Stimulated activated naive CD8-positive, alpha-beta T cell treated with anti-CD3 and anti-CD28 coated beads, Interleukin-15, amount 100 ng/mL, for 72 hours (primary cell): ENCODE measurements at regions not wholly inside any gene's neighbourhood (a gene's known extent, or its start where the extent isn't known, plus 50 kb on each side); places are given as distances from the start of the nearest gene placed in this dataset.
"Not testable (repeated sequence)": the region's sequence is repeated elsewhere in the genome, so short reads cannot be mapped to it uniquely, and the experiment has no call there.

ENCODE experiments used
- ATAC-seq: fragments of 150-1000 bp; cut with Tn5 transposase; 2 replicates; pipeline ENCODE4 v1.10.0; 2021; ENCODE audit warnings: mild to moderate bottlenecking, moderate library complexity
- DNase-seq, 2 donors: peaks; one replicate each; pipeline ENCODE4 v3.0.0; 2021 to 2022
- H3K27ac Mint-ChIP-seq, 2 donors: one replicate each; pipeline ENCODE4 v1.8.0; 2022; ENCODE audit warnings: mild to moderate bottlenecking in 2 of 2, mixed read lengths in 2 of 2, moderate library complexity in 2 of 2
- H3K27me3 Mint-ChIP-seq: one replicate; pipeline ENCODE4 v1.8.0; 2022; ENCODE audit warnings: mixed read lengths
- H3K4me1 Mint-ChIP-seq: one replicate; pipeline ENCODE4 v1.8.0; 2022; ENCODE audit warnings: mild to moderate bottlenecking, mixed read lengths
- H3K4me3 Mint-ChIP-seq, 2 donors: one replicate each; pipeline ENCODE4 v1.8.0; 2022; ENCODE audit warnings: mild to moderate bottlenecking in 2 of 2, mixed read lengths in 2 of 2, moderate library complexity in 1 of 2
- H3K9me3 Mint-ChIP-seq, 2 donors: one replicate each; pipeline ENCODE4 v1.8.0; 2022; ENCODE audit warnings: mixed read lengths in 2 of 2

DNA sequence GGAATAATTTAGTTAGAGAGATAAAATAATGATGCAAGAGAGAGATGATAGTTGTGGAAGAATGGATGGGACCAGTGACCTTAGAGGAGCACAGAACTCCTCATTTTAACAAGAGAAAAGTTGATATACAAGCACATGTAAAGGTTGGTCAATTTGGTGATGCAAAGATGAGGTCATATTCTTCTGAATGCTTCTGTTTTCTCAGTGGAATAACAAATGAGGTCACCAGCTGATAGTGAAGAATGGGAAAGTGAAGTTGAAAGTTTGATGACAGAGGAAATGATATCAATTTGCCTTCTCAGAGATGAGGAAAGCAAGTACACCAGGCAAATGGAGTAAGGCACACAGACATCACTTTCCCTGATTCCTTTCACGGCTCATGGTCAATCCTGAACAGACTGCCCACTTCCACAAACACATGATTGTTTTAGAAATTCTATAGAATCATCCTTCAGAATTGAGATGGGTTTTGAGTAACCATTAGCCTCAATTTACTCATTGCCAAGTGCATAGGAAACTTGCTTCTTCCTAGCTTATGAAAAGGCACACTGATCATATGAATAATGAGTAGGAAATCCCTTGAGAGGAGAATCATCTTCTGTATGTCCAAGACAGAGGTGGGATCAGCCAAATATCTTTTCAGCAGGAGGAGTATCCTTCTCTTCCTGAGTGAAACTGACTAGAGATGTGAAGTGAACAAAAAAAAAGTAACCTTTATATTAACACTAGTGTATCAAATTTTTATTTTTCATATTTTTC is 82.4 kb upstream of the TCF21 start:
- H3K27ac Mint-ChIP-seq = no peak overlapping the region
- H3K9me3 Mint-ChIP-seq = no peaks in the 10 kb centered on the region
- H3K4me1 Mint-ChIP-seq = no peaks in the 10 kb centered on the region
- peaks cover 49% of the 10 kb centered on the region for H3K27me3 Mint-ChIP-seq
- ATAC-seq = no peak
- no peak overlapping the region for H3K4me3 Mint-ChIP-seq
- DNase-seq = no peak

DNA sequence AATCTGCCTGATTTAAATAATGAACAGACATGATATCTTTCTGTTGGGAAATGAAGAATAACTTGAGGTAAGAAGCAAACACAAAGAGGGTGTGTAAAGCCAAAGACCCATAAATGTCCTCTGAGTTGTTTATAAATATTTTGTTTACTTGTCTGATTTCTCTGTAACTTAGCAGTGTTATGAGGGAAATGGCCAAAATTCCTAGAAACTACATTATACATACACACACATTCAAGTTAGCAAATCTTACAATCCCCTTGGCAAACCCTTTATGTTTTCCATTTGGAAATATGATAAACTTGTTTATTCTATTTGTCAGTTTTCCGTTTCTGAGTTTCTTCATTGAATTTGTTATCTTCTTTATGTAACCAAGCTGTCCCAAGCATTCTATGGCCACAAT is 81.4 kb upstream of the TCF21 start:
- H3K27me3 Mint-ChIP-seq = peaks cover 49% of the 10 kb centered on the region
- H3K27ac Mint-ChIP-seq = no peak overlapping the region
- DNase-seq (no peak), ATAC-seq (no peak)
- H3K4me3 Mint-ChIP-seq = no peak overlapping the region
- no peaks in the 10 kb centered on the region for H3K9me3 Mint-ChIP-seq
- H3K4me1 Mint-ChIP-seq = no peaks in the 10 kb centered on the region

GRCh38 chr6:133809406-133809805 is 79.5 kb upstream of the TCF21 start:
- DNase-seq (no peak), ATAC-seq (no peak)
- Mint-ChIP-seq H3K4me1 (no peaks in the 10 kb centered on the region), H3K9me3 (no peaks in the 10 kb centered on the region), H3K27ac (no peak overlapping the region), H3K4me3 (no peak overlapping the region), H3K27me3 (peaks cover 46% of the 10 kb centered on the region)

DNA sequence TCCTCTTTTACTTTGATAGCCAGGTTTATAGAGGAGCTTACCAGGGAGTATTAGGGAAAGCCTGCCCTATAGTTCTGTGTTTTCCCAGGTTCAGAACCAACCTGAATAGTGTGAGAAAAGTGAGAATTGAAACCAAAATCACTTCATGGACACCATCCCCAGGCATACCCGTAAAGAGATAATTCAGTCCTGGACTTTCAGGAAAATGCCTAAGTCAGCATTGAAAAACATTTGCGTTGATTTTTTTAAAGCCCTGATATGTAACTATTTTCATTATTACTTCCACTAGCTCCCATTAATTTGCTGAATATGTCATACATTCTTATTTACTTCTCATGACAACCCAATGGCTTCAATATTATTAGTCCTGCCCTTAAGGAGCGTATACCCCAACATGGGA is 77.4 kb upstream of the TCF21 start:
- Mint-ChIP-seq H3K27me3 (peaks cover 48% of the 10 kb centered on the region), H3K9me3 (peaks cover 7 to 10% of the 10 kb centered on the region in 2 donors), H3K27ac (no peak overlapping the region), H3K4me1 (peaks cover 12% of the 10 kb centered on the region), H3K4me3 (no peak overlapping the region)
- ATAC-seq (no peak), DNase-seq (no peak)

DNA sequence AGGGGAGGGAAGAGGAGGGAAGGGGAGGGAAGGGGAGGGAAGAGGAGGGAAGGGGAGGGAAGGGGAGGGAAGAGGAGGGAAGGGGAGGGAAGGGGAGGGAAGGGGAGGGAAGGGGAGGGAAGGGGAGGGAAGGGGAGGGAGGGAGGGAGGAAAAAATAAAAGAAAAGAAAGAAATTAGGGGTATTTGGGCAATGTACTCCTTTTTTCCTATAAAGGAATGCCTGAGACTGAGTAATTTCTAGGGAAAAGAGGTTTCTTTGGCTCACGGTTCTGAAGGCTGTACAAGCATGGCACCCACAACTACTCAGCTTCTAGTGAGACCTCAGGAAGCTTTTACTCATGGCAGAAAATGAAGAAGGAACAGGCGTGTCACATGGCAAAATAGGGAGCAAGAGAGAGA is 76.5 kb upstream of the TCF21 start:
- peaks cover 49% of the 10 kb centered on the region for H3K27me3 Mint-ChIP-seq
- not testable (repeated sequence) for DNase-seq

DNA sequence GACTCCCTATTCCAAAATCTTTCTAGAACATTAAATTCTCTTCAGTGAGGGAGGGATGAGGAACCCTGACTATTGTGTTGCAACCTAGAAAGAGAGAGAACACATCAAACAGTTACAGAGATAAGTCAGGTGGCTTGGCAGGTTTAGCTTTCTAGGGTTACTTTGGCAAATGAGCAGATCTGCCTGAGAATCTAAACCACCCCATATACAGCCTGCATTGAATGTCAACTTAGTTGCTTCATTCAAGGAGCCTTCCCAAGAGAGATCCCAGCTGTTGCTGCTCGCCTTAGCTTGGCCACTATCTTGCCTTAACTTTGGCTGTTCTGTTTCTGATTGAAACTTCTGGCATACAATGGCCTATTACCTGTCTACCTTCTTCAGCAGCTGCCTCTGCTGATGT is 74.7 kb upstream of the TCF21 start:
- Mint-ChIP-seq H3K27ac (no peak overlapping the region), H3K4me3 (no peak overlapping the region), H3K27me3 (peaks cover 45% of the 10 kb centered on the region), H3K4me1 (peaks cover 12% of the 10 kb centered on the region), H3K9me3 (peaks cover 7 to 10% of the 10 kb centered on the region in 2 donors)
- DNase-seq (no peak), ATAC-seq (no peak)

More for the DNA sequence above, 76.5 kb upstream of the TCF21 start:
- H3K27ac Mint-ChIP-seq, H3K4me3 Mint-ChIP-seq, ATAC-seq: not testable (repeated sequence)
- Mint-ChIP-seq H3K9me3 (peaks cover 7 to 10% of the 10 kb centered on the region in 2 donors), H3K4me1 (peaks cover 12% of the 10 kb centered on the region)

GRCh38 chr6:133814797-133815196 is 74.1 kb upstream of the TCF21 start:
- H3K27me3 Mint-ChIP-seq = peaks cover 44% of the 10 kb centered on the region
- peaks cover 12% of the 10 kb centered on the region for H3K4me1 Mint-ChIP-seq
- peaks cover 7 to 10% of the 10 kb centered on the region in 2 donors for H3K9me3 Mint-ChIP-seq
- DNase-seq = peak in 1 of 2 donors; percentile 11
- H3K27ac Mint-ChIP-seq = no peak overlapping the region
- ATAC-seq = peak; percentile 74
- no peak overlapping the region for H3K4me3 Mint-ChIP-seq

DNA sequence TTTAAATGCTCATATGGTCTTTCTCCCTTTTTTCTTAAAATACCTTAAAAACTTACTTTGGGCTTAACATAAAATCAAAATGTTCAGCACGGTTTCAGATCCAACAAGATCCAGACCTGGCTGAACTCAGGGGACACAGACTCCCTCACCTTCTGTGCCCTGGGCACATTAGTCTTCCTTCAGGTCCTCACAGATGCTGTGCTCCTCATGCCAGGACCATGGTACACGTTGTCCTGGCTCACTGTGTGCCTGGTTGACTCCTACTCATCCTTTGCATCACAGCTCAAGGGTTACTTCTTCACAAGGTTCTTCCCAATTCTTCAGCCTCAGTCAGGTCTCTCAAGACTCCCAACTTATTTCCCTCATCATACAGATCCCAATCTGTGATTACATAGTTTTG is 73.6 kb upstream of the TCF21 start:
- peaks cover 12% of the 10 kb centered on the region for H3K4me1 Mint-ChIP-seq
- no peak overlapping the region for H3K27ac Mint-ChIP-seq
- no peak overlapping the region for H3K4me3 Mint-ChIP-seq
- DNase-seq (no peak), ATAC-seq (no peak)
- peaks cover 7 to 10% of the 10 kb centered on the region in 2 donors for H3K9me3 Mint-ChIP-seq
- peaks cover 39% of the 10 kb centered on the region for H3K27me3 Mint-ChIP-seq

DNA sequence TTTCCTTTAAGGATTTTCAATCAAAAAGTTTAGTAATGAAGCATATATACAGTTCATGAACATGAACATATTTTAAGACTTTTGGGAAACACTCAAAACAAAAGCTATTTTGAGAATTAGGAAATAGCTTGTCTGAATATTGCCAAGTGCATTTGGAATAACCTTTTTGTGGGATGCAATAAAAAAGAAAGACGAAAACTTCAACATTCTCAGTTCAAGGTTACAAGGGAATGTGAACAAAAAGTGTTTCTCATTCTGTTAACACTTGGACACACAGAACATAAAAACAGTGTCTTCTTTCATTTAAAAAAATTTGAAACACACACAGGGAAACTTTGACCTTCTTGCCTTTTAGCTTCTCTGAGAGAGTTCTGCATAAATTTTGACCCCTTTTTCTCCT is 72.7 kb upstream of the TCF21 start:
- H3K4me1 Mint-ChIP-seq = peaks cover 12% of the 10 kb centered on the region
- no peak overlapping the region for H3K27ac Mint-ChIP-seq
- peaks cover 7 to 10% of the 10 kb centered on the region in 2 donors for H3K9me3 Mint-ChIP-seq
- no peak for ATAC-seq
- H3K4me3 Mint-ChIP-seq = no peak overlapping the region
- H3K27me3 Mint-ChIP-seq = peaks cover 36% of the 10 kb centered on the region
- DNase-seq = no peak

- peaks cover 24% of the 10 kb centered on the region for H3K27me3 Mint-ChIP-seq
- peaks cover 7 to 10% of the 10 kb centered on the region in 2 donors for H3K9me3 Mint-ChIP-seq
- H3K27ac Mint-ChIP-seq = no peak overlapping the region
- no peak for ATAC-seq
- H3K4me3 Mint-ChIP-seq = no peak overlapping the region
- peak; percentile 34 to 41 for DNase-seq
- H3K4me1 Mint-ChIP-seq = peaks cover 12% of the 10 kb centered on the region
Observed at GRCh38 chr6:133817460-133818047, 71.4 kb upstream of the TCF21 start.

DNA sequence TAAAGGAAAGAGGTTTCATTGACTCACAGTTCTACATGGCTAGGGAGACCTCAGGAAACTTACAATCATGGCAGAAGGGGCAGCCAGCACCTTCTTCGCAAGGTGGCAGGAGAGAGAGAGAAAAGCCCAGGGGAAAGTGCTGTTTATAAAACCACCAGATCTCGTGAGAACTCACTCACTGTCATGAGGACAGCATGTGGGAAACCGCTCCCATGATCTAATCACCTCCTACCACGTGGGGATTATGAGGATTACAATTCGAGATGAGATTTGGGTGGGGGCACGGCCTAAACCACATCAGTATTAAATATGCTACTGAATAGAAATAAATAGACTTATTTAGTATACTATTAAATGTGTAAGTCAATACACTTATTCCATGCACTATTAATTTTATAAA is 70.6 kb upstream of the TCF21 start:
- no peak overlapping the region for H3K4me3 Mint-ChIP-seq
- ATAC-seq = no peak
- peaks cover 7 to 10% of the 10 kb centered on the region in 2 donors for H3K9me3 Mint-ChIP-seq
- H3K4me1 Mint-ChIP-seq = peaks cover 12% of the 10 kb centered on the region
- H3K27me3 Mint-ChIP-seq = peaks cover 24% of the 10 kb centered on the region
- H3K27ac Mint-ChIP-seq = no peak overlapping the region
- DNase-seq = no peak

DNA sequence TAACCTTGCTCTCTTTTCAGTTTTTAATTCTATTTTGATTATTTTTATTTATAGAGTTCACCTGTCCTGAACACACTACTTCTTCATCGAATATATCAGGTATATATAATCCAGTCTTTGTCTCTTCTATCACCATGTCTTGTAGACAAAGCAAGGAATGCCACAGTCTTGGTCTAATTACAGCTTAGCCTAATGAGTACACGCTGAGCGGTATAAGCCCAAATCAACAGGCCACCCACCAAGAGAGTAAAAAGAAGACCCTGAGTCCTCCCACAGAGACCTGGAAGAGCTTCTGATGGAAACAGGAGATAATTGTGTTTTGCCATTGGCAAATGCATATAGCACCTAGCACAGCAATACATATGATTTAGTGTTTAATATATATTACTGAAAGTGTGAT is 68.7 kb upstream of the TCF21 start:
- ATAC-seq (no peak), DNase-seq (no peak)
- Mint-ChIP-seq H3K9me3 (peaks cover 4 to 6% of the 10 kb centered on the region in 2 donors), H3K27ac (no peak overlapping the region), H3K27me3 (peaks cover 21% of the 10 kb centered on the region), H3K4me3 (no peak overlapping the region), H3K4me1 (peaks cover 4% of the 10 kb centered on the region)

DNA sequence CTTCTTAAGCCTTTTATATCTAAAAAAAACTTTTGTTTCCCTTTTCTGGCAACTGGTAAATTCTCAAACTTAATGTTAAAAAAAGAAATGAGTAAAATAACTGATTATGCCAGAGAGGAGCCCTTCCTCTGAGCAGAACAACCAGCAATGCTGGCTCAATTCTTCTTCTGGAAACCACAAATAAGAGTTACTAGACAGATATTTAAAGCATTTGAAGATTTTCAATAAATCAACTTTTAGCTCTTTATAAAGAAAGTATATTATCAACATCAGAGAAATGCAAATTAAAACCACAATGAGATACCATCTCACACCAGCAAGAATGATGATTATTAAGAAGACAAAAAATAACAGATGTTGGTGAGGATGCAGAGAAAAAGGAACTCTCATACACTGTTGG is 61.1 kb upstream of the TCF21 start:
- peaks cover 24% of the 10 kb centered on the region for H3K27me3 Mint-ChIP-seq
- DNase-seq (no peak), ATAC-seq (no peak)
- H3K27ac Mint-ChIP-seq = no peak overlapping the region
- peaks cover 0 to 7% of the 10 kb centered on the region in 2 donors for H3K9me3 Mint-ChIP-seq
- H3K4me3 Mint-ChIP-seq = no peak overlapping the region
- H3K4me1 Mint-ChIP-seq = no peaks in the 10 kb centered on the region

DNA sequence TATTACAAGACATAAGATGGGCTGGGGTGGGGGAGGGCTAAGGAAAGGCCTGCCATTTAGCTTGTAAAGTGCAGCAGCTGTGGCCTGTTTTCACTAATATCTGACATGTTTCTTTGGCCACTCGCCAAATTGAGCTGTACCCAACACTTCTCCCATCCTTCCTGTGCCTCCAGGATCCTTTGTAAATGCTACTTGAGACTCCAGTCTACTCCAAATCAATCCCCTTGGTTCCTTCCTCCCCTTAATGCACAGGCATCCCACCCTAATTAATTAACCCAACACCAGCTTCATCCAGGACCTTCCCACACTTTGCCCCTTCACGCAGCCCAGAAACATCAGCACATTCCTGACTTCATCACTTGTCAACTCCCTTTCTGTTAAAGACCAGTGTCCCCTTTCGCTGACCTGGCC is 55.0 kb upstream of the TCF21 start:
- ATAC-seq = no peak
- Mint-ChIP-seq H3K4me1 (peaks cover 10% of the 10 kb centered on the region), H3K27ac (no peak overlapping the region), H3K4me3 (no peak overlapping the region), H3K27me3 (peaks cover 35% of the 10 kb centered on the region), H3K9me3 (no peaks in the 10 kb centered on the region)
- DNase-seq = no peak

GRCh38 chr6:133834472-133835170 is 54.3 kb upstream of the TCF21 start:
- H3K9me3 Mint-ChIP-seq = no peaks in the 10 kb centered on the region
- H3K27ac Mint-ChIP-seq = no peak overlapping the region
- ATAC-seq (no peak), DNase-seq (no peak)
- peaks cover 42% of the 10 kb centered on the region for H3K27me3 Mint-ChIP-seq
- peaks cover 10% of the 10 kb centered on the region for H3K4me1 Mint-ChIP-seq
- no peak overlapping the region for H3K4me3 Mint-ChIP-seq

DNA sequence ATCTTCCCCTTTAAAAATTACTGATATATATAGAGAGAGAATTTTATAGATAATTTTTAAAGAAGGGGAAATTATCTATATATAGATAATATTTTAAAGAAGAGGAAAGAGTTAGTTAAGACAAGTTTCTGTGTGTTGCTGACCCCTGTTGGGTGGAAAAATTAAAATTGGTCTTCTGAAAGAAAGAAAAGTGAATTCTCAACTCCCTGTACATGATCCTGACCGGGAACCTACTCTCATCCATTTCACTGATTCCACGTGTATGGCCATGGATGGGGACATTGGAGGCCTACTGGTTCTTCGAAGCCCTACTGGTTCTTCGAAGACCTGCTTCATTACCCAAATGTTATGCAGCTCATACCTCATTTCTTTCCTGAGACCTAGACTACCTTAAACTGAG is 53.0 kb upstream of the TCF21 start:
- Mint-ChIP-seq H3K4me3 (no peak overlapping the region), H3K4me1 (peaks cover 10% of the 10 kb centered on the region), H3K9me3 (no peaks in the 10 kb centered on the region), H3K27me3 (peaks cover 37% of the 10 kb centered on the region), H3K27ac (no peak overlapping the region)
- no peak for ATAC-seq
- DNase-seq = no peak
